ENCODE measurements at regions not wholly inside any gene's neighbourhood (a gene's known extent, or its start where the extent isn't known, plus 50 kb on each side); places are given as distances from the start of the nearest gene placed in this dataset.

- Histone ChIP-seq H3K4me3 (no peak overlapping the region), H3K27ac (no peak overlapping the region), H3K36me3 (no peaks in the 10 kb centered on the region), H3K4me1 (peaks cover 0 to 7% (median 0%) of the 10 kb centered on the region in 3 donors), H3K27me3 (no peaks in the 10 kb centered on the region), H3K9me3 (no peaks in the 10 kb centered on the region)
- 85 to 89% methylated on average over 1 of the region's 1 CpG for WGBS, 2 donors (ENCODE audit: low coverage in 1 of 2)
- ATAC-seq = no peak
- TF ChIP-seq EP300 (IDR thresholded peaks at IDR 0.05) = no peak
- TF ChIP-seq POLR2AphosphoS5 (IDR thresholded peaks at IDR 0.05) = no peak
- TF ChIP-seq, protein P1, sequence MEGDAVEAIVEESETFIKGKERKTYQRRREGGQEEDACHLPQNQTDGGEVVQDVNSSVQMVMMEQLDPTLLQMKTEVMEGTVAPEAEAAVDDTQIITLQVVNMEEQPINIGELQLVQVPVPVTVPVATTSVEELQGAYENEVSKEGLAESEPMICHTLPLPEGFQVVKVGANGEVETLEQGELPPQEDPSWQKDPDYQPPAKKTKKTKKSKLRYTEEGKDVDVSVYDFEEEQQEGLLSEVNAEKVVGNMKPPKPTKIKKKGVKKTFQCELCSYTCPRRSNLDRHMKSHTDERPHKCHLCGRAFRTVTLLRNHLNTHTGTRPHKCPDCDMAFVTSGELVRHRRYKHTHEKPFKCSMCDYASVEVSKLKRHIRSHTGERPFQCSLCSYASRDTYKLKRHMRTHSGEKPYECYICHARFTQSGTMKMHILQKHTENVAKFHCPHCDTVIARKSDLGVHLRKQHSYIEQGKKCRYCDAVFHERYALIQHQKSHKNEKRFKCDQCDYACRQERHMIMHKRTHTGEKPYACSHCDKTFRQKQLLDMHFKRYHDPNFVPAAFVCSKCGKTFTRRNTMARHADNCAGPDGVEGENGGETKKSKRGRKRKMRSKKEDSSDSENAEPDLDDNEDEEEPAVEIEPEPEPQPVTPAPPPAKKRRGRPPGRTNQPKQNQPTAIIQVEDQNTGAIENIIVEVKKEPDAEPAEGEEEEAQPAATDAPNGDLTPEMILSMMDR (IDR thresholded peaks at IDR 0.05) = no peak
- TF ChIP-seq POLR2A (IDR thresholded peaks at IDR 0.05) = no peak
These were observed 89.8 kb upstream of the FNDC3B start for GRCh38 chr3:171949554-171949953.

DNA sequence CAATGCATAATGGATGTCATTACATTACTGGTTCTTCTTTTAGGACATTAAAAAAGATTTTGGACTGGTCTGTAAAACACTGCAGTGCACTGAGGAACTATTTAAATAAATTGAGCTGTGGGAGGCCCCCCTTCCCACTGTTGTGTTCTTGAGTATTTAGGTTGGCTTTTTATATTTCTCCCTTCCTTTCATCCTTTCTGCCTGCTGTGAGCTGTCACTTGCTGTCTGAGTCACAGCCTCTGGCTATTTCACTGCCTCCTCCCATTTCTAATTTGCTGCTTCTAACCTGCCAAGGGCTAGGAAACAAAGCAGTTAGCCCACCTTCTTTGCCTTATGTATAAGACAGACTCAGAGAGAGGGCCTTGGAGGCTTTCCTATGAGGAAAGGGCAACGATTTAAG, 89.0 kb upstream of the FNDC3B start:
- no peak for TF ChIP-seq POLR2A (IDR thresholded peaks at IDR 0.05)
- no peak for TF ChIP-seq EP300 (IDR thresholded peaks at IDR 0.05)
- TF ChIP-seq, protein P1 (IDR thresholded peaks at IDR 0.05) = no peak
- TF ChIP-seq POLR2AphosphoS5 (IDR thresholded peaks at IDR 0.05) = no peak
- 27% methylated on average over 1 of the region's 1 CpG; no CpG with 5 or more reads in 1 of the 2 donors for whole genome bisulfite sequencing, 2 donors (ENCODE audit: low coverage in 1 of 2)
- no peak overlapping the region for H3K4me3 ChIP-seq
- no peak for ATAC-seq
- no peak overlapping the region for H3K27ac ChIP-seq
- peaks cover 0 to 5% (median 0%) of the 10 kb centered on the region in 3 donors for H3K4me1 ChIP-seq
- no peaks in the 10 kb centered on the region for H3K9me3 ChIP-seq
- no peaks in the 10 kb centered on the region for H3K27me3 ChIP-seq
- no peaks in the 10 kb centered on the region for H3K36me3 ChIP-seq

GRCh38 chr3:171951597-171951996, 87.8 kb upstream of the FNDC3B start:
- Histone ChIP-seq H3K9me3 (no peaks in the 10 kb centered on the region), H3K4me3 (no peak overlapping the region), H3K27ac (no peak overlapping the region), H3K36me3 (no peaks in the 10 kb centered on the region), H3K27me3 (no peaks in the 10 kb centered on the region), H3K4me1 (peaks cover 0 to 5% (median 0%) of the 10 kb centered on the region in 3 donors)
- no peak for ATAC-seq
- TF ChIP-seq EP300 (IDR thresholded peaks at IDR 0.05) (no peak), POLR2A (IDR thresholded peaks at IDR 0.05) (no peak), POLR2AphosphoS5 (IDR thresholded peaks at IDR 0.05) (no peak)
- TF ChIP-seq, protein P1 (IDR thresholded peaks at IDR 0.05) = no peak
- WGBS, 2 donors (ENCODE audit: low coverage in 1 of 2) = 93 to 100% methylated on average over 1 of the region's 1 CpG

DNA sequence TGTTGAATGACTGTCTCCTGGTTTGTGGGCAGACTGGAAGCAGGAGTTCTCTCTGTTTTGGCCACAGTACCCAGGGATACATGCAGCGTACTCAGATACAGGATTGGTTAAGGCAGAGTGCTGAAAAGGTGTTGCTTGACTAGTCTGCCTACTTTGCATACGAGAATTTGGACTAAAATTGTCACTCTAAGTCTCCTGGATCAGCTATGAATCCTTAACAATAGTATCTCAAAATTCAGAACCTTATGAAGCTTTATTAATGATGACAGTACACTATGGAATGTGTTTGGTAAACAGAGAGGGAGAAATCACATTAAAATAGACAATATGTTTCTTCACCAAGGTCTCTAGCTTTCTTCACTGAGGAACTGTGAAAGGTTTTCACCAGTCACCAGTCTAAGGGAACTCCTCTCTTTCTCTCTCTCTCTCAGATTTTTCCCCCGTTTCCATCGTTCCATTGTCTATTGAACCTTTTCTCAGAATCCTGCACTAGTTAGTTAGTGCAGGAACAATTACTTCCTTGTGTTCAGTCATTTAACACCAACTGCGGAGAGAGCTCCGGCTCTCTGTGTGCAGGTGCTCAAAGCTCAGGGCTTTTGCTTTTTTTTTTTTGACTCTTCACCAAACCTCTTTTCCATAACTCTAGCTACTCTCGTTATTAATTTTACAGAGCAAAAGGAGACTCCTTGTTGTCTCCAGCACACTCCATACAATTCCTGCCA, 85.9 kb upstream of the FNDC3B start:
- Histone ChIP-seq H3K4me3 (no peak overlapping the region), H3K9me3 (no peaks in the 10 kb centered on the region), H3K36me3 (no peaks in the 10 kb centered on the region), H3K27me3 (no peaks in the 10 kb centered on the region), H3K27ac (no peak overlapping the region), H3K4me1 (peaks cover 0 to 5% (median 0%) of the 10 kb centered on the region in 3 donors)
- TF ChIP-seq EP300 (IDR thresholded peaks at IDR 0.05) = no peak
- TF ChIP-seq POLR2AphosphoS5 (IDR thresholded peaks at IDR 0.05) = no peak
- no peak for TF ChIP-seq POLR2A (IDR thresholded peaks at IDR 0.05)
- TF ChIP-seq, protein P1 (IDR thresholded peaks at IDR 0.05) = no peak
- no peak for ATAC-seq
- WGBS, 2 donors (ENCODE audit: low coverage in 1 of 2) = 63 to 72% methylated on average over 2 to 7 of the region's 7 CpGs

Measured in gastroesophageal sphincter (tissue), 4 donors.